DOHH2 (cell line): ENCODE measurements at regions not wholly inside any gene's neighbourhood (a gene's known extent, or its start where the extent isn't known, plus 50 kb on each side); places are given as distances from the start of the nearest gene placed in this dataset.

Experiments used
- EZH2phosphoT487 ChIP-seq: fragments of 200-600 bp; sonication (generic); IDR thresholded peaks from 2 replicates; pipeline ENCODE4 v1.6.1; 2017; ENCODE audit warnings: borderline replicate concordance, mild to moderate bottlenecking, antibody characterized with exemption, low read length, moderate library complexity, mixed read lengths
- TF ChIP-seq, protein P1 (sequence below): fragments of 200-600 bp; sonication (generic); IDR thresholded peaks from one replicate; pipeline ENCODE4 v1.5.1; 2014; ENCODE audit warnings: antibody characterized with exemption, mild to moderate bottlenecking, low read depth, low read length; ENCODE audit not compliant: poor library complexity, severe bottlenecking

DNA sequence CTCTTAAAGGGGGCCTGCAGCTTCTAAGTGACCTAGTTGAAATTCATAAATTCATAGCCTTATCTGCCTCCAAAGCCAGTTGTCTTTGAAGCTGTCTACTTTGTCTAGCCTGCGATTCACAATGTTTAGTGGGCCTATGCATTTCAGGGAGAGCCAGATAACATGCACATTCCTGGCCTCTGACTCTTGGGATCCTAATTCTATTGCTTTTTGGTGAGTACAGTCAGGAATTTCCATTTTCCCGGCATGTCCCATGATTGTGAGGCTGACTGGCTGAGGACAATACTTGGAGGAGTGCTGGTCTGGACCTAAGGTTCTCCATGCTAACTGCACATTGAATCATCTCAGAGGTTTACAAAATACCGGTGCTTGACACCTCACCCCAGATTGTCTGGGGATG, 155.0 kb downstream of the MSL3 start:
- TF ChIP-seq, protein P1, sequence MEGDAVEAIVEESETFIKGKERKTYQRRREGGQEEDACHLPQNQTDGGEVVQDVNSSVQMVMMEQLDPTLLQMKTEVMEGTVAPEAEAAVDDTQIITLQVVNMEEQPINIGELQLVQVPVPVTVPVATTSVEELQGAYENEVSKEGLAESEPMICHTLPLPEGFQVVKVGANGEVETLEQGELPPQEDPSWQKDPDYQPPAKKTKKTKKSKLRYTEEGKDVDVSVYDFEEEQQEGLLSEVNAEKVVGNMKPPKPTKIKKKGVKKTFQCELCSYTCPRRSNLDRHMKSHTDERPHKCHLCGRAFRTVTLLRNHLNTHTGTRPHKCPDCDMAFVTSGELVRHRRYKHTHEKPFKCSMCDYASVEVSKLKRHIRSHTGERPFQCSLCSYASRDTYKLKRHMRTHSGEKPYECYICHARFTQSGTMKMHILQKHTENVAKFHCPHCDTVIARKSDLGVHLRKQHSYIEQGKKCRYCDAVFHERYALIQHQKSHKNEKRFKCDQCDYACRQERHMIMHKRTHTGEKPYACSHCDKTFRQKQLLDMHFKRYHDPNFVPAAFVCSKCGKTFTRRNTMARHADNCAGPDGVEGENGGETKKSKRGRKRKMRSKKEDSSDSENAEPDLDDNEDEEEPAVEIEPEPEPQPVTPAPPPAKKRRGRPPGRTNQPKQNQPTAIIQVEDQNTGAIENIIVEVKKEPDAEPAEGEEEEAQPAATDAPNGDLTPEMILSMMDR: no peak
- no peak for TF ChIP-seq EZH2phosphoT487
